ENCODE measurements at regions not wholly inside any gene's neighbourhood (a gene's known extent, or its start where the extent isn't known, plus 50 kb on each side); places are given as distances from the start of the nearest gene placed in this dataset.

DNA sequence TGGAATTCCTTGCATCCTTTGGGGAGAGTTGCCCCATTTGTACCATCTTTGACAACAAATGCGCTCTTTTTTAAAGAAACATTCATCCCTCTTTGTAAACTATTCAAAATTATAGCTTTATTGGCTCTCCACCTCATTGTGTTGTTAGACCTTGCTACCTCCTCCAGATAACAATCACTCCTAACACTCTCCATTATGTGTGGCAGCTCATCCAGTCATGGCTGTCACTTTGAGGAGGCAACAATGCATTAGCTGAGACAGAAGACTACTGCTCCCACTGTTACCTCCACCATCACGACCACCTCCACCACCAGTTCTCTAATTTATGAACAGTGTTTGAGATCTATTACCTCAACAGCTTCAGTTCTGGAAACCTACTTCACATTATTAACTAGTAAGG lies 339.1 kb downstream of the FRK start:
- no peaks in the 10 kb centered on the region for H3K9me2 ChIP-seq (ENCODE audit: low read depth, low read length)
- H3K9me3 ChIP-seq (ENCODE audit: low read length): no peaks in the 10 kb centered on the region
- H2AFZ ChIP-seq (ENCODE audit: low read length): no peak overlapping the region
- no peak overlapping the region for H3K4me3 ChIP-seq (ENCODE audit: low read depth, low read length, poor library complexity, severe bottlenecking)
- TF ChIP-seq EZH2 (IDR thresholded peaks at IDR 0.05; ENCODE audit: borderline replicate concordance, low read length) (no peak), CTCF (IDR thresholded peaks at IDR 0.05; ENCODE audit: low read length) (no peak)
- H3K4me2 ChIP-seq (ENCODE audit: low read length): no peak overlapping the region
- no peak overlapping the region for H3K27ac ChIP-seq (ENCODE audit: low read depth, low read length, poor library complexity, severe bottlenecking)
- no peaks in the 10 kb centered on the region for H3K79me2 ChIP-seq (ENCODE audit: insufficient read depth, low read length)
- no peaks in the 10 kb centered on the region for H3K27me3 ChIP-seq (ENCODE audit: insufficient read depth, low read length)
- H3K4me1 ChIP-seq (ENCODE audit: insufficient read depth, low read length, severe bottlenecking): no peaks in the 10 kb centered on the region
- no peak overlapping the region for H3K9ac ChIP-seq (ENCODE audit: low read length)
- no peaks in the 10 kb centered on the region for H4K20me1 ChIP-seq (ENCODE audit: insufficient read depth, low read length)
- H3F3A ChIP-seq (ENCODE audit: insufficient read depth, low read length): no peaks in the 10 kb centered on the region
- no peaks in the 10 kb centered on the region for H3K36me3 ChIP-seq (ENCODE audit: insufficient read depth, low read length)

DNA sequence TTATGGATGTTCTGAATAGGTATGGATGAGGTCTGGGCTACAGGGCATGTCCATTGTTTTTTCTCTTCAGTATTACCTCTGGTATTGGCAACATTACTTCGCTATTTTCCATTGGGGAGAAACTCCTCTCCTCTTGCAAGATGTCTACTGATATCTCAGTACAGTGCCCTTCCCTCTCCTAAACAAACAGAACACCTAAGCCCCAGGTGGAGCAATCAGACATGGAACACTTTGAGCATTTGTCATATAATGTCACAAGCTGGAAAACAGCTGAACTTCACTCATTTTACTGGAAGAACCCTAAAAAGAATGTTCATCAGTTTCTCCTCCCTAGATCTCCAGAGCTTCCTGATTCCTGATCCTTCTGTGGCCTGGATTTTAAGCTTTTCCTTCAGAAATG lies 339.8 kb downstream of the FRK start:
- no peak overlapping the region for H3K27ac ChIP-seq (ENCODE audit: low read depth, low read length, poor library complexity, severe bottlenecking)
- TF ChIP-seq CTCF (IDR thresholded peaks at IDR 0.05; ENCODE audit: low read length) (no peak), EZH2 (IDR thresholded peaks at IDR 0.05; ENCODE audit: borderline replicate concordance, low read length) (no peak)
- no peak overlapping the region for H2AFZ ChIP-seq (ENCODE audit: low read length)
- H3K79me2 ChIP-seq (ENCODE audit: insufficient read depth, low read length): no peaks in the 10 kb centered on the region
- no peaks in the 10 kb centered on the region for H3K9me2 ChIP-seq (ENCODE audit: low read depth, low read length)
- H3K4me2 ChIP-seq (ENCODE audit: low read length): no peak overlapping the region
- no peaks in the 10 kb centered on the region for H3K27me3 ChIP-seq (ENCODE audit: insufficient read depth, low read length)
- no peaks in the 10 kb centered on the region for H3F3A ChIP-seq (ENCODE audit: insufficient read depth, low read length)
- no peak overlapping the region for H3K9ac ChIP-seq (ENCODE audit: low read length)
- no peak overlapping the region for H3K4me3 ChIP-seq (ENCODE audit: low read depth, low read length, poor library complexity, severe bottlenecking)
- H3K36me3 ChIP-seq (ENCODE audit: insufficient read depth, low read length): no peaks in the 10 kb centered on the region
- no peaks in the 10 kb centered on the region for H4K20me1 ChIP-seq (ENCODE audit: insufficient read depth, low read length)
- no peaks in the 10 kb centered on the region for H3K4me1 ChIP-seq (ENCODE audit: insufficient read depth, low read length, severe bottlenecking)
- no peaks in the 10 kb centered on the region for H3K9me3 ChIP-seq (ENCODE audit: low read length)

DNA sequence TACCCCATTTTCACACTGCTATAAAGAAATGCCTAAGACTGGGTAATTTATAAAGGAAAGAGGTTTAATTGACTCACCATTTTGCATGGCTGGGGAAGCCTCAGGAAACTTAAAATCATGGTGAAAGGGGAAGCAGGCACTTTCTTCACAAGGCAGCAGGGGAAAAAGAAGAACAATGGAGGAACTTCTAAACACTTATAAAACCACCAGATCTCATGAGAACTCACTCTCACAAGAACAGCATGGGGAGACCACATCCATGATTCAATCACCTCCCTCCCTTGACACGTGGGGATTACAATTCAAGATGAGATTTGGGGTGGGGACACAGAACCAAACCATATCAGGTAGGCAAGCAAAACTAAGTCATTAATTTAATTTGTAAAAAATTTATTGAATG lies 343.2 kb downstream of the FRK start:
- no peaks in the 10 kb centered on the region for H3K79me2 ChIP-seq (ENCODE audit: insufficient read depth, low read length)

More for the DNA sequence above, 343.2 kb downstream of the FRK start:
- H3K4me2 ChIP-seq (ENCODE audit: low read length): no peak overlapping the region
- no peaks in the 10 kb centered on the region for H3K9me3 ChIP-seq (ENCODE audit: low read length)
- no peaks in the 10 kb centered on the region for H3K36me3 ChIP-seq (ENCODE audit: insufficient read depth, low read length)
- no peak for TF ChIP-seq EZH2 (IDR thresholded peaks at IDR 0.05; ENCODE audit: borderline replicate concordance, low read length)
- TF ChIP-seq CTCF (IDR thresholded peaks at IDR 0.05; ENCODE audit: low read length): no peak
- no peaks in the 10 kb centered on the region for H3K9me2 ChIP-seq (ENCODE audit: low read depth, low read length)
- H3K4me1 ChIP-seq (ENCODE audit: insufficient read depth, low read length, severe bottlenecking): no peaks in the 10 kb centered on the region
- H3F3A ChIP-seq (ENCODE audit: insufficient read depth, low read length): no peaks in the 10 kb centered on the region
- no peaks in the 10 kb centered on the region for H3K27me3 ChIP-seq (ENCODE audit: insufficient read depth, low read length)
- no peak overlapping the region for H3K9ac ChIP-seq (ENCODE audit: low read length)
- no peaks in the 10 kb centered on the region for H4K20me1 ChIP-seq (ENCODE audit: insufficient read depth, low read length)
- no peak overlapping the region for H2AFZ ChIP-seq (ENCODE audit: low read length)
- no peak overlapping the region for H3K4me3 ChIP-seq (ENCODE audit: low read depth, low read length, poor library complexity, severe bottlenecking)
- H3K27ac ChIP-seq (ENCODE audit: low read depth, low read length, poor library complexity, severe bottlenecking): no peak overlapping the region

Measured in OCI-LY1 (cell line).